ENCODE measurements at regions not wholly inside any gene's neighbourhood (a gene's known extent, or its start where the extent isn't known, plus 50 kb on each side); places are given as distances from the start of the nearest gene placed in this dataset.

DNA sequence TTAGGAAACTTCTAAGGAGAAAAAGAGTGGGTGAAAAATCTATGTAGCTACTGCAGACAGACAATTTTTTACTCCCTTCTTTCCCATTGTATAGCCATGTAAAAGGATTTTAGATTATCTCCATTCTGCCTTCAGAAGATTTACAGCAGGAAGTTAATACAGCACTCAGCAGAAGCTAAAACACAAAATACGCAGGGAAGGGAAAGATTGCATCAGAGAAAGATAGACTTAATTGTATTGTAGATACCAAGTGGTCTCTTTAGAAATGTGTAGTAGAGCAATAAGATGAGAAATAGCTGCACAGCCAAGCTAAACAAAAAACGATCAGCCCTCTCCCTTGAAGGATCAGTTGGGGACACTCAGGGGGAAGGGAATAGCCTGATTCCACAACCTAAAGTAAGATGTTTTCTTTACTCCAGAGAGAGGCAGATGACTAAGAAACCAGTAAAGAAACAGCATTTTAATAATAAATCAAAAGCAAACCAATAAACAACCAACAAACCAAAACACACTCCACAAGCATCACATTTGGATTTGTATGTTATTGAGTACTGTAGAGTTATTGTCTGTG, 236.7 kb upstream of the SLITRK1 start:
- TF ChIP-seq EP300 (IDR thresholded peaks at IDR 0.05) (no peak), POLR2A (IDR thresholded peaks at IDR 0.05) (no peak), POLR2AphosphoS5 (IDR thresholded peaks at IDR 0.05) (no peak)
- TF ChIP-seq, protein P1, sequence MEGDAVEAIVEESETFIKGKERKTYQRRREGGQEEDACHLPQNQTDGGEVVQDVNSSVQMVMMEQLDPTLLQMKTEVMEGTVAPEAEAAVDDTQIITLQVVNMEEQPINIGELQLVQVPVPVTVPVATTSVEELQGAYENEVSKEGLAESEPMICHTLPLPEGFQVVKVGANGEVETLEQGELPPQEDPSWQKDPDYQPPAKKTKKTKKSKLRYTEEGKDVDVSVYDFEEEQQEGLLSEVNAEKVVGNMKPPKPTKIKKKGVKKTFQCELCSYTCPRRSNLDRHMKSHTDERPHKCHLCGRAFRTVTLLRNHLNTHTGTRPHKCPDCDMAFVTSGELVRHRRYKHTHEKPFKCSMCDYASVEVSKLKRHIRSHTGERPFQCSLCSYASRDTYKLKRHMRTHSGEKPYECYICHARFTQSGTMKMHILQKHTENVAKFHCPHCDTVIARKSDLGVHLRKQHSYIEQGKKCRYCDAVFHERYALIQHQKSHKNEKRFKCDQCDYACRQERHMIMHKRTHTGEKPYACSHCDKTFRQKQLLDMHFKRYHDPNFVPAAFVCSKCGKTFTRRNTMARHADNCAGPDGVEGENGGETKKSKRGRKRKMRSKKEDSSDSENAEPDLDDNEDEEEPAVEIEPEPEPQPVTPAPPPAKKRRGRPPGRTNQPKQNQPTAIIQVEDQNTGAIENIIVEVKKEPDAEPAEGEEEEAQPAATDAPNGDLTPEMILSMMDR (IDR thresholded peaks at IDR 0.05): no peak

Data from upper lobe of left lung (tissue), 4 donors.